ENCODE measurements at regions not wholly inside any gene's neighbourhood (a gene's known extent, or its start where the extent isn't known, plus 50 kb on each side); places are given as distances from the start of the nearest gene placed in this dataset.

GRCh38 chr6:84979541-84979940 lies 215.1 kb upstream of the TBX18 start:
- ChIA-PET CTCF (no interaction called here), POLR2A (no interaction called here)
- DNase-seq (no peak), ATAC-seq (ENCODE audit: low read depth) (no peak)
- Mint-ChIP-seq H3K27me3 (no peaks in the 10 kb centered on the region), H3K9me3 (peaks cover 5% of the 10 kb centered on the region), H3K36me3 (ENCODE audit: low read depth) (no peaks in the 10 kb centered on the region), H3K4me3 (no peak overlapping the region), H3K27ac (no peak overlapping the region), H3K4me1 (no peaks in the 10 kb centered on the region)
- no peak for TF ChIP-seq CTCF (IDR thresholded peaks at IDR 0.05)
- intact Hi-C loops (cut with micrococcal nuclease) = no loop called here

GRCh38 chr6:84977363-84977705 lies 212.9 kb upstream of the TBX18 start:
- CTCF ChIA-PET = no interaction called here
- H3K27ac Mint-ChIP-seq = no peak overlapping the region
- POLR2A ChIA-PET = no interaction called here
- no peak for DNase-seq
- H3K36me3 Mint-ChIP-seq (ENCODE audit: low read depth) = no peaks in the 10 kb centered on the region
- ATAC-seq (ENCODE audit: low read depth) = no peak
- intact Hi-C loops (cut with micrococcal nuclease) = no loop called here
- H3K27me3 Mint-ChIP-seq = no peaks in the 10 kb centered on the region
- no peak overlapping the region for H3K4me3 Mint-ChIP-seq
- no peaks in the 10 kb centered on the region for H3K4me1 Mint-ChIP-seq
- TF ChIP-seq CTCF (IDR thresholded peaks at IDR 0.05) = no peak
- peaks cover 4% of the 10 kb centered on the region for H3K9me3 Mint-ChIP-seq

GRCh38 chr6:84976526-84977362 lies 212.3 kb upstream of the TBX18 start:
- Mint-ChIP-seq H3K27ac (no peak overlapping the region), H3K36me3 (ENCODE audit: low read depth) (no peaks in the 10 kb centered on the region), H3K4me1 (no peaks in the 10 kb centered on the region), H3K27me3 (no peaks in the 10 kb centered on the region), H3K9me3 (peaks cover 4% of the 10 kb centered on the region), H3K4me3 (no peak overlapping the region)
- ATAC-seq (ENCODE audit: low read depth) = no peak
- POLR2A ChIA-PET = no interaction called here
- intact Hi-C loops (cut with micrococcal nuclease) = no loop called here
- CTCF ChIA-PET = no interaction called here
- no peak for DNase-seq
- no peak for TF ChIP-seq CTCF (IDR thresholded peaks at IDR 0.05)

- H3K27ac Mint-ChIP-seq = no peak overlapping the region
- ChIA-PET POLR2A (no interaction called here), CTCF (no interaction called here)
- no peaks in the 10 kb centered on the region for H3K36me3 Mint-ChIP-seq (ENCODE audit: low read depth)
- no peak for TF ChIP-seq CTCF (IDR thresholded peaks at IDR 0.05)
- H3K4me3 Mint-ChIP-seq = no peak overlapping the region
- intact Hi-C loops (cut with micrococcal nuclease) = no loop called here
- DNase-seq (no peak), ATAC-seq (ENCODE audit: low read depth) (no peak)
- no peaks in the 10 kb centered on the region for H3K27me3 Mint-ChIP-seq
- no peaks in the 10 kb centered on the region for H3K9me3 Mint-ChIP-seq
- no peaks in the 10 kb centered on the region for H3K4me1 Mint-ChIP-seq
Observed at GRCh38 chr6:84975316-84975715, 210.9 kb upstream of the TBX18 start.

- DNase-seq (no peak), ATAC-seq (ENCODE audit: low read depth) (no peak)
- CTCF ChIA-PET = no interaction called here
- Mint-ChIP-seq H3K4me1 (no peaks in the 10 kb centered on the region), H3K27ac (no peak overlapping the region), H3K27me3 (no peaks in the 10 kb centered on the region), H3K4me3 (no peak overlapping the region), H3K36me3 (ENCODE audit: low read depth) (no peaks in the 10 kb centered on the region), H3K9me3 (peaks cover 3% of the 10 kb centered on the region)
- POLR2A ChIA-PET = interaction anchor here (0.5 kb wide), 1 partner anchor 21 kb away, joined by 5 read pairs; no protein-coding TSS in a partner anchor
- intact Hi-C loops (cut with micrococcal nuclease) = no loop called here
- no peak for TF ChIP-seq CTCF (IDR thresholded peaks at IDR 0.05)
Observed at GRCh38 chr6:84973606-84974005, 209.2 kb upstream of the TBX18 start.

Measured in activated B cell treated with CpG ODN at 0.5 μM for 24 hours (primary cell).